Small intestine (tissue), 7 donors: ENCODE measurements at regions not wholly inside any gene's neighbourhood (a gene's known extent, or its start where the extent isn't known, plus 50 kb on each side); places are given as distances from the start of the nearest gene placed in this dataset.
A peak's percentile ranks its signal among the peaks of the same experiment; 100 is the strongest.

Experiments used
- DNase-seq, 2 donors: peaks; one replicate each; pipeline versions ENCODE4 v3.0.0 to v3.0.0-alpha.2; 2013
- FAIRE-seq: peaks from 2 replicates; lab custom pipeline; 2012; peaks lifted over from hg19 to GRCh38; lab: Jason Lieb, UNC
- H3K27ac ChIP-seq, 3 donors: one replicate each; pipeline ENCODE4 v1.5.1; 2013; ENCODE audit warnings: low read length in 2 of 3, mild to moderate bottlenecking in 2 of 3, control low read depth in 1 of 3, inconsistent platforms in 1 of 3, low read depth in 1 of 3, moderate library complexity in 1 of 3
- H3K27me3 ChIP-seq, 3 donors: one replicate each; pipeline ENCODE4 v1.6.1; 2013; ENCODE audit warnings: low read length in 3 of 3, inconsistent platforms in 1 of 3; ENCODE audit not compliant: control insufficient read depth in 3 of 3, insufficient read depth in 3 of 3
- H3K36me3 ChIP-seq, 3 donors: one replicate each; pipeline ENCODE4 v1.6.1; 2013; ENCODE audit warnings: low read length in 3 of 3, inconsistent platforms in 1 of 3, low read depth in 1 of 3, mild to moderate bottlenecking in 1 of 3, moderate library complexity in 1 of 3; ENCODE audit not compliant: control insufficient read depth in 3 of 3, insufficient read depth in 2 of 3
- H3K4me1 ChIP-seq, 3 donors: one replicate each; pipeline ENCODE4 v1.6.1; 2013; ENCODE audit warnings: low read length in 2 of 3, inconsistent platforms in 1 of 3, low read depth in 1 of 3, mild to moderate bottlenecking in 1 of 3, moderate library complexity in 1 of 3; ENCODE audit not compliant: control insufficient read depth in 3 of 3, insufficient read depth in 2 of 3
- H3K4me3 ChIP-seq, 3 donors: one replicate each; pipeline ENCODE4 v1.5.1; 2013; ENCODE audit warnings: low read length in 3 of 3, control low read depth in 1 of 3, inconsistent platforms in 1 of 3, low read depth in 1 of 3, mild to moderate bottlenecking in 1 of 3, moderate library complexity in 1 of 3
- H3K9me3 ChIP-seq, 2 donors: one replicate each; pipeline ENCODE4 v1.6.1; 2013; ENCODE audit warnings: low read depth in 1 of 2, low read length in 1 of 2; ENCODE audit not compliant: control insufficient read depth in 2 of 2, insufficient read depth in 1 of 2
- WGBS, 3 donors: extraction: QIAGEN DNeasy Blood & Tissue Kit; methylation state at CpG; one replicate each; pipeline ENCODE4 v1.1.7; 2013; 5-methylcytosine and 5-hydroxymethylcytosine counted together
- donor health status: healthy with polysubstance abuse.
- donor health status: control.
- donor health status: control.
- donor health status: Bipolar disorder and iron deficiency.
- donor health status: healthy.

- WGBS, 3 donors: 84 to 94% (median 93%) methylated on average over 2 of the region's 2 CpGs
- Histone ChIP-seq H3K9me3 (no peaks in the 10 kb centered on the region), H3K27ac (no peak overlapping the region), H3K36me3 (no peaks in the 10 kb centered on the region), H3K27me3 (no peaks in the 10 kb centered on the region), H3K4me1 (no peaks in the 10 kb centered on the region), H3K4me3 (no peak overlapping the region)
- FAIRE-seq (no peak), DNase-seq (no peak)
Observed at GRCh38 chrX:16268206-16268605, 100.9 kb downstream of the MAGEB17 start.

- 69 to 79% (median 69%) methylated on average over 3 of the region's 3 CpGs for WGBS, 3 donors
- DNase-seq: peak in 1 of 2 donors; percentile 2
- Histone ChIP-seq H3K4me1 (no peaks in the 10 kb centered on the region), H3K27me3 (no peaks in the 10 kb centered on the region), H3K9me3 (peaks cover 0 to 2% of the 10 kb centered on the region in 2 donors), H3K27ac (no peak overlapping the region), H3K4me3 (no peak overlapping the region), H3K36me3 (no peaks in the 10 kb centered on the region)
- FAIRE-seq: no peak
Observed at GRCh38 chrX:16278927-16279326, 111.6 kb downstream of the MAGEB17 start.

DNA sequence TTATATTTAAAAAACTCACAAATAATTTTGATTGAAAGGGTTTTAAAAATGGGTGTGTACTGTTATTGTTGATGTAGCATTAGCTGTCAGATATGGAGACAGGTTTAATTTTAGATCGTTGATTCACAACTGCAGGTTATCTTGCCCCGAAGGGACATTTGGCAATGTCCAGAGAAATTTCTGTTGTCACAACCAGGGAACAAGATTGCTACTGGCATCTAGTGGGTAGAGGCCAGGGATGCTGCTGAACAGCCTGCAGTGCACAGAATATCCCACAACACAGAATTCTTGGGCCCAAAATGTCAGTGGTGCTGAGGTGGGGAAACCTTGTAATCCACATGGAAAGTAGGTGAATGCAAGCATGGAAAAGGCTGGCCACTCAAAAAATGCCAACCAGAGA lies 114.9 kb downstream of the MAGEB17 start:
- Histone ChIP-seq H3K27ac (no peak overlapping the region), H3K9me3 (peaks cover 0 to 2% of the 10 kb centered on the region in 2 donors), H3K36me3 (no peaks in the 10 kb centered on the region), H3K4me3 (no peak overlapping the region), H3K27me3 (no peaks in the 10 kb centered on the region), H3K4me1 (no peaks in the 10 kb centered on the region)
- FAIRE-seq (no peak), DNase-seq (no peak)
- WGBS, 3 donors: 53 to 85% (median 82%) methylated on average over 2 of the region's 2 CpGs

- no peaks in the 10 kb centered on the region for H3K4me1 ChIP-seq
- FAIRE-seq: no peak
- H3K36me3 ChIP-seq: no peaks in the 10 kb centered on the region
- no peak for DNase-seq
- H3K9me3 ChIP-seq: no peaks in the 10 kb centered on the region
- no peak overlapping the region for H3K27ac ChIP-seq
- no peaks in the 10 kb centered on the region for H3K27me3 ChIP-seq
- H3K4me3 ChIP-seq: no peak overlapping the region
Observed at GRCh38 chrX:16284842-16285241, 117.6 kb downstream of the MAGEB17 start.

- DNase-seq (no peak), FAIRE-seq (no peak)
- Histone ChIP-seq H3K27ac (no peak overlapping the region), H3K27me3 (no peaks in the 10 kb centered on the region), H3K4me1 (no peaks in the 10 kb centered on the region), H3K4me3 (no peak overlapping the region), H3K36me3 (no peaks in the 10 kb centered on the region), H3K9me3 (no peaks in the 10 kb centered on the region)
- 92 to 96% (median 93%) methylated on average over 1 of the region's 1 CpG for WGBS, 3 donors
Observed at GRCh38 chrX:16290997-16291396, 123.7 kb downstream of the MAGEB17 start.

DNA sequence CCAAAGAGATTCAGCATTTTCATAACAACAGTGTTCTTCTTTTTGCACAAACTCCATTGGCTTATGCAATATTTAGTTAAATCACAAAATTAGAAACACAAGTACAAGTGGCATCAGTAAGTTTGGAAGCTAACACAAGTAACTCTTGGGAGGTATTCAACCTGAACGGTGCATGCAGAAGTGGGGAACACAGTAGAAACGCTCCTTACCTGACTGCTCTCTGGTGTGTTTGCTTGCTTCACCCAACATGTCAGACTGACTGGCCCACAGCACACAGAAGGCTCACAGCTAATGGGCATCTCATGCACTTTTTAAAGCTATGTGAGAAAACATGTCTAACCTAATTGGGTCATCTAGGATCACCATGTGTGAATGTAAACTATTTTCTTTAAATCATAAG lies 133.6 kb downstream of the MAGEB17 start:
- no peak for DNase-seq
- Histone ChIP-seq H3K4me3 (no peak overlapping the region), H3K36me3 (no peaks in the 10 kb centered on the region), H3K27me3 (no peaks in the 10 kb centered on the region), H3K4me1 (no peaks in the 10 kb centered on the region), H3K27ac (no peak overlapping the region), H3K9me3 (no peaks in the 10 kb centered on the region)
- no peak for FAIRE-seq
- 88 to 94% (median 88%) methylated on average over 2 of the region's 2 CpGs for WGBS, 3 donors

DNA sequence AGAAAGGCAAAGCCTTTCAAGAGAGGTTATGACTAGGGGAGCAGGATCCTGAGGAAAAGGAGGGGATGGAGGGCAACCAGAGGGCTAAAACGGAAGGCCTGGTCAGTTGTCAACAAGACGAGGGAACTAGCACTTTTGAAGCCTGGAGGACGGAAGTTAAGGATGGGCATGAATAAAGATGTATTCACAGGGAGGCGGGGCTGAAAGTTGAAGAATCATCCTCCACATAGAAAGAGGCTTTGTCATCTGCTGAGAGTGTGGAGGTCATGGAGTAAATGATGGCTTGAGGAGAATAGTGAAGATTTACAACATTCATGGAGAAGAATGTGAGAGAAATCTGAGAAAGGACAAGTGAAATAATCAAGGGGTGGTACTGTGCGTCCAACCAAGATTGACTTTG lies 137.5 kb downstream of the MAGEB17 start:
- Histone ChIP-seq H3K9me3 (no peaks in the 10 kb centered on the region), H3K4me3 (no peak overlapping the region), H3K27me3 (no peaks in the 10 kb centered on the region), H3K36me3 (no peaks in the 10 kb centered on the region), H3K27ac (no peak overlapping the region), H3K4me1 (no peaks in the 10 kb centered on the region)
- FAIRE-seq: no peak
- WGBS, 3 donors: 75 to 88% (median 81%) methylated on average over 5 of the region's 5 CpGs
- DNase-seq: no peak

- Histone ChIP-seq H3K27ac (no peak overlapping the region), H3K36me3 (no peaks in the 10 kb centered on the region), H3K4me3 (no peak overlapping the region), H3K9me3 (no peaks in the 10 kb centered on the region), H3K27me3 (no peaks in the 10 kb centered on the region), H3K4me1 (no peaks in the 10 kb centered on the region)
- DNase-seq (no peak), FAIRE-seq (no peak)
- WGBS, 3 donors: 80 to 93% (median 86%) methylated on average over 2 of the region's 2 CpGs
Observed at GRCh38 chrX:16305187-16305586, 137.9 kb downstream of the MAGEB17 start.

DNA sequence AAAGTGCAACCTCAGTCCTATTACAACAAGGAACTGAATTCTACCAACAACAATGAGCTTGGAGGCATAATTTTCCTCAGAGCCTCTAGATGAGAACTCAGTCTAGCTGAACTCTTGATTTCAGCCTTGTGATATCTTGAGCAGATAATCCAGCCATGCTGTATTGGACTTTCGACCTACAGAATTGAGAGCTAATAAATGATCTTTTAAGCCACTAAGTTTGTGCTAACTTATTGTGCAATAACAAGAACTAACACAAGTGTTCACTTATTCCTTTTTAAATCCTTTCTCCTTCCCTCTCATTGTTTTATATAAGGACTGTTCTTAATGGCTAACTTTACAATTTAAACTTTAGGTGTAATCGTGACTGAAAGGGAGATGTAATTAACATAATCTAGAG lies 140.7 kb downstream of the MAGEB17 start:
- DNase-seq: peak; percentile 14 to 60
- WGBS, 3 donors: 19 to 67% (median 48%) methylated on average over 2 of the region's 2 CpGs
- Histone ChIP-seq H3K4me1 (no peaks in the 10 kb centered on the region), H3K27ac (no peak overlapping the region), H3K36me3 (no peaks in the 10 kb centered on the region), H3K27me3 (no peaks in the 10 kb centered on the region), H3K4me3 (no peak overlapping the region), H3K9me3 (no peaks in the 10 kb centered on the region)
- FAIRE-seq: no peak
